HCT116 (cell line): ENCODE measurements at regions not wholly inside any gene's neighbourhood (a gene's known extent, or its start where the extent isn't known, plus 50 kb on each side); places are given as distances from the start of the nearest gene placed in this dataset.

Experiments used
- ATAC-seq: fragments of 200-7000 bp; cut with Tn5 transposase; 2 replicates; pipeline ENCODE4 v1.9.1; 2020; ENCODE audit warnings: mild to moderate bottlenecking, moderate library complexity
- BruUV-seq: library from RNA; stranded (reverse); fragments of 400-500 nt; replicated peaks from 2 replicates; lab custom pipeline; 2021; lab: Mats Ljungman, UMichigan
- CTCF ChIA-PET: fragments of 300-600 bp; sonication (Branson Sonifier 250); formaldehyde crosslinking; loops from one replicate; lab custom pipeline; 2021; ENCODE audit warnings: antibody characterized with exemption; lab: Charles Lee
- POLR2A ChIA-PET: fragments of 300-600, 350-600 bp; sonication (Branson Sonifier 250); formaldehyde crosslinking; loops from one replicate; lab custom pipeline; 2021; ENCODE audit warnings: antibody characterized with exemption; lab: Charles Lee
- RAD21 ChIA-PET, 2 experiments: fragments of 300-600 bp; sonication (Branson Sonifier 250); formaldehyde crosslinking; loops; one replicate each; lab custom pipeline; 2023; ENCODE audit warnings: low total read pairs in 2 of 2; ENCODE audit not compliant: uncharacterized antibody in 2 of 2, unreplicated experiment in 2 of 2, low non-redundant PET in 1 of 2; lab: Charles Lee
- DNase-seq: peaks from one replicate; pipeline ENCODE4 v3.0.0-alpha.2; 2010; ENCODE audit warnings: low read depth, low spot score
- H2AFZ ChIP-seq: fragments of 200-600 bp; shearing (Covaris generic), sonication (generic); 2 replicates; pipeline ENCODE4 v1.6.1; 2017; ENCODE audit warnings: low read depth, mixed run types, mixed read lengths, antibody characterized with exemption, low read length; ENCODE audit not compliant: poor library complexity, severe bottlenecking
- H3K27ac ChIP-seq: 2 replicates; pipeline ENCODE4 v1.5.1; 2012; ENCODE audit warnings: low read depth, low read length
- H3K27me3 ChIP-seq: fragments of 200-600 bp; sonication (generic); 2 replicates; pipeline ENCODE4 v1.6.1; 2016; ENCODE audit warnings: mixed run types, low read length, mixed read lengths; ENCODE audit not compliant: insufficient read depth
- H3K36me3 ChIP-seq, 2 experiments: fragments of 200-500 bp in 1 of 2; fragments of 200-600 bp in 1 of 2; sonication (Bioruptor generic) in 1 of 2; sonication (generic) in 1 of 2; 2 replicates each; pipeline versions ENCODE4 v1.5.1 to v1.6.1; 2014 to 2016; ENCODE audit warnings: low read length in 2 of 2, inconsistent platforms in 1 of 2, mixed read lengths in 1 of 2, mixed run types in 1 of 2; ENCODE audit not compliant: insufficient read depth in 2 of 2, control insufficient read depth in 1 of 2
- H3K4me1 ChIP-seq, 2 experiments: fragments of 200-600 bp in 1 of 2; sonication (generic) in 1 of 2; 2 replicates each; pipeline versions ENCODE4 v1.5.1 to v1.6.1; 2012 to 2017; ENCODE audit warnings: low read length in 2 of 2, inconsistent platforms in 1 of 2, mild to moderate bottlenecking in 1 of 2, mixed read lengths in 1 of 2, mixed run types in 1 of 2, moderate library complexity in 1 of 2; ENCODE audit not compliant: insufficient read depth in 2 of 2, control insufficient read depth in 1 of 2
- H3K4me2 ChIP-seq: fragments of 200-600 bp; sonication (generic); 2 replicates; pipeline ENCODE4 v1.6.1; 2017; ENCODE audit warnings: mixed run types, low read length, mixed read lengths
- H3K4me3 ChIP-seq, 2 experiments: fragments of 200-600 bp in 1 of 2; sonication (generic) in 1 of 2; replicated peaks in 1 of 2; 2 replicates each; pipeline ENCODE4 v1.5.1; 2011 to 2016; ENCODE audit warnings: low read length in 2 of 2, control low read depth in 1 of 2, low read depth in 1 of 2, mild to moderate bottlenecking in 1 of 2, mixed read lengths in 1 of 2, mixed run types in 1 of 2
- H3K79me2 ChIP-seq: fragments of 200-600 bp; sonication (generic); 2 replicates; pipeline ENCODE4 v1.6.1; 2017; ENCODE audit warnings: mild to moderate bottlenecking, mixed run types, low read length, moderate library complexity, mixed read lengths; ENCODE audit not compliant: insufficient read depth
- H3K9ac ChIP-seq: fragments of 200-600 bp; sonication (generic); 2 replicates; pipeline ENCODE4 v1.6.1; 2016; ENCODE audit warnings: low read length, mixed read lengths
- H3K9me2 ChIP-seq: fragments of 200-600 bp; sonication (generic), shearing (Covaris generic); 2 replicates; pipeline ENCODE4 v1.6.1; 2017; ENCODE audit warnings: mixed run types, mild to moderate bottlenecking, moderate library complexity; ENCODE audit not compliant: insufficient read depth
- H3K9me3 ChIP-seq, 2 experiments: fragments of 200-500 bp in 1 of 2; fragments of 200-600 bp in 1 of 2; sonication (Bioruptor generic) in 1 of 2; sonication (generic) in 1 of 2; 2 replicates each; pipeline ENCODE4 v1.6.1; 2014 to 2017; ENCODE audit warnings: low read length in 2 of 2, mixed read lengths in 2 of 2, inconsistent platforms in 1 of 2, low read depth in 1 of 2, mild to moderate bottlenecking in 1 of 2, mixed run types in 1 of 2, moderate library complexity in 1 of 2; ENCODE audit not compliant: control insufficient read depth in 1 of 2, insufficient read depth in 1 of 2
- H4K20me1 ChIP-seq: fragments of 200-600 bp; sonication (generic), shearing (Covaris generic); 2 replicates; pipeline ENCODE4 v1.6.1; 2017; ENCODE audit warnings: mixed run types, mild to moderate bottlenecking, moderate library complexity; ENCODE audit not compliant: insufficient read depth
- CEBPB ChIP-seq: IDR thresholded peaks from 2 replicates; pipeline ENCODE4 v1.6.1; 2012; ENCODE audit warnings: low read depth
- EGR1 ChIP-seq: IDR thresholded peaks from 2 replicates; pipeline ENCODE4 v1.6.1; 2012; ENCODE audit warnings: low read depth
- ELF1 ChIP-seq: IDR thresholded peaks from 2 replicates; pipeline ENCODE4 v1.6.1; 2012; ENCODE audit warnings: low read depth, borderline replicate concordance
- EZH2 ChIP-seq: fragments of 200-600 bp; sonication (generic); IDR thresholded peaks from 2 replicates; pipeline ENCODE4 v1.6.1; 2017; ENCODE audit warnings: antibody characterized with exemption, mixed run types
- FOSL1 ChIP-seq: IDR thresholded peaks from 2 replicates; pipeline ENCODE4 v1.6.1; 2012; ENCODE audit warnings: low read depth
- POLR2A ChIP-seq: IDR thresholded peaks from 2 replicates; pipeline ENCODE4 v1.7.0; 2011; ENCODE audit warnings: borderline replicate concordance; ENCODE audit not compliant: insufficient read depth, insufficient read length; ENCODE audit errors: extremely low read depth
- POLR2AphosphoS5 ChIP-seq: IDR thresholded peaks from 2 replicates; pipeline ENCODE4 v1.6.1; 2011; ENCODE audit warnings: mild to moderate bottlenecking, low read depth, low read length, moderate library complexity
- RAD21 ChIP-seq: IDR thresholded peaks from 2 replicates; pipeline ENCODE4 v1.6.1; 2012; ENCODE audit warnings: low read depth, mild to moderate bottlenecking
- SIN3A ChIP-seq: IDR thresholded peaks from 2 replicates; pipeline ENCODE4 v1.6.1; 2012; ENCODE audit warnings: low read depth
- SRF ChIP-seq: IDR thresholded peaks from 2 replicates; pipeline ENCODE4 v1.6.1; 2012; ENCODE audit warnings: low read depth
- TCF7L2 ChIP-seq: IDR thresholded peaks from 2 replicates; pipeline ENCODE4 v1.7.0; 2011; ENCODE audit warnings: borderline replicate concordance, inconsistent platforms; ENCODE audit not compliant: insufficient read depth, insufficient read length; ENCODE audit errors: extremely low read depth
- ZFX ChIP-seq: fragments of 450-650 bp; IDR thresholded peaks from 2 replicates; pipeline ENCODE4 v1.6.1; 2017
- ZNF274 ChIP-seq: fragments of 200-500 bp; sonication (Bioruptor generic); IDR thresholded peaks from 2 replicates; pipeline ENCODE4 v1.6.1; 2014; ENCODE audit warnings: mild to moderate bottlenecking, low read depth, low read length, inconsistent platforms
- intact Hi-C: fragments of 100-400 bp; cut with micrococcal nuclease; formaldehyde crosslinking; loops from 2 replicates; pipeline ENCODE4 v1.10.0; 2022
- TF ChIP-seq, protein P1 (sequence below), 3 experiments: fragments of 200-600 bp in 1 of 3; sonication (generic) in 1 of 3; IDR thresholded peaks in 2 of 3; conservative IDR thresholded peaks in 1 of 3; 2 replicates each; pipeline ENCODE4 v1.5.1; 2012 to 2017; ENCODE audit warnings: low read depth in 2 of 3, low read length in 2 of 3, antibody characterized with exemption in 1 of 3, borderline replicate concordance in 1 of 3, control low read depth in 1 of 3, mild to moderate bottlenecking in 1 of 3, mixed read lengths in 1 of 3, mixed run types in 1 of 3, moderate library complexity in 1 of 3; ENCODE audit not compliant: insufficient read depth in 1 of 3
- TF ChIP-seq, protein P2 (sequence below): IDR thresholded peaks from 2 replicates; pipeline ENCODE4 v1.6.1; 2012
- TF ChIP-seq, protein P3 (sequence below): IDR thresholded peaks from 2 replicates; pipeline ENCODE4 v1.6.1; 2011; ENCODE audit warnings: mild to moderate bottlenecking, low read length, moderate library complexity; ENCODE audit not compliant: insufficient replicate concordance; ENCODE audit errors: extremely low read depth
- TF ChIP-seq, protein P4 (sequence below): IDR thresholded peaks from 2 replicates; pipeline ENCODE4 v1.6.1; 2012

DNA sequence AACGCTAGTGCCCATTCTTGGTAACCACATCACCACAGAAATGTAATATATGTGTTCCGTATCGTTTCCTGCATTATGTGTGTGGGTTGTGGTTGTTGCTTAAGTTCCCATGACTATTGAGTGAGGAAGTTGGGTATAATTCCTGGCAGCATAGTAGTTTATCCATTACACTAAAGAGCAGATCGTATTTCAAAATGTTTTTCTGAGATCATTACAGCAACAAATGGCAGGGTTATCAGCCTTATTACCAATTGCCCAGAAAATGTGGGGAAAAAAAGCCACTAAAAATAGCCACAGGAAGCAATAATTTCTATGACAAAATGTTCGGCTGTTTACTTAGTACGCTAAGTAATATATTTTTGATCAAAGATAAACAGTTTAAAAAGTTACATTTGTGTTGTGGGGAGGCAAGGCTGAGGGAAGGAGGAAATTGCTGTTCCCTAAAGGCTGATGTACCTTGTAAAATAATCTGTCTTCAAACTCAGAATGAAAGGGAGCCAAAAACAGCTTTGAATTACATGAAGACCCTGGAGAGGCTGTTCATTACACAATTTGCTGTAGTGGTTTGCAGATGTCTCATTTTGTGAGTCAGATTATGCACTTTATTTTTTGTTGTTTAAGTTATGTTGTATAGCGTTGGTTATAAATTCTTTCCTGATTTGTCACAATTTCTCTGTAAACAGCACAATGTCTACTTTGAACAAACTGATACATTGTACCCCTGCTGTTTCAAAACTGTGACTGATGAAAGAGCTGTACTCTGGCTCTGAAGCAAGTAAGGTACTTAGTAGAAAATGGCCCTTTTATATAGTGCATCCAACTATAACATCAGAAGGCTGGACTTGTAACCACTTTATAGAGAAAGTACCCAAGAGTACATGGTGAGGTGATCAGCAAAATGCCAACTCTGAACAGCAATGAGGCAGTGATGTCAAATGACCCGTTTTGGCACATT is 1028.5 kb downstream of the NR2F1-AS1 start:
- H3K9me3 ChIP-seq: no peaks in the 10 kb centered on the region
- H3K9me2 ChIP-seq: no peaks in the 10 kb centered on the region
- no peaks in the 10 kb centered on the region for H3K27me3 ChIP-seq
- peak overlapping the region in 1 of 2 experiments; percentile 47; a peak in 3 of 4 replicates for H3K4me3 ChIP-seq
- RAD21 ChIA-PET: interaction anchor here in 1 of 2 experiments (1.6 kb wide), 1 partner anchor 8 kb away, joined by 4 read pairs; no protein-coding TSS in a partner anchor
- H3K9ac ChIP-seq: peak overlapping the region; percentile 49
- peak overlapping the region; percentile 97 for H2AFZ ChIP-seq
- no peaks in the 10 kb centered on the region for H3K79me2 ChIP-seq
- H3K4me2 ChIP-seq: peak overlapping the region; percentile 74
- peak; percentile 80 for ATAC-seq
- H3K4me1 ChIP-seq: peaks cover 29 to 45% of the 10 kb centered on the region in 2 experiments
- TSS peak; percentile 93 for BruUV-seq
- H3K27ac ChIP-seq: peak overlapping the region; percentile 96
- H3K36me3 ChIP-seq: no peaks in the 10 kb centered on the region
- POLR2A ChIA-PET: interaction anchor here (2.3 kb wide), 1 partner anchor 9 kb away, joined by 16 read pairs; no protein-coding TSS in a partner anchor
- intact Hi-C loops: loop anchor here (1.0 to 5.0 kb wide), 2 partner anchors 8 to 610 kb away; no protein-coding TSS in a partner anchor
- H4K20me1 ChIP-seq: no peaks in the 10 kb centered on the region
- CTCF ChIA-PET: no interaction called here
- peak; percentile 89 for DNase-seq
- TF ChIP-seq TCF7L2 (no peak), ELF1 (peak; percentile 40; the same call in 1 of the 2 replicates), POLR2A (no peak), FOSL1 (peak; percentile 61), SIN3A (peak; percentile 66; the same call in 1 of the 2 replicates), SRF (peak; percentile 16; the same call in 1 of the 2 replicates), CEBPB (peak; percentile 93), EZH2 (no peak), EGR1 (peak; percentile 63), POLR2AphosphoS5 (no peak), ZFX (no peak), RAD21 (peak; percentile 37), ZNF274 (no peak)
- TF ChIP-seq, protein P1, sequence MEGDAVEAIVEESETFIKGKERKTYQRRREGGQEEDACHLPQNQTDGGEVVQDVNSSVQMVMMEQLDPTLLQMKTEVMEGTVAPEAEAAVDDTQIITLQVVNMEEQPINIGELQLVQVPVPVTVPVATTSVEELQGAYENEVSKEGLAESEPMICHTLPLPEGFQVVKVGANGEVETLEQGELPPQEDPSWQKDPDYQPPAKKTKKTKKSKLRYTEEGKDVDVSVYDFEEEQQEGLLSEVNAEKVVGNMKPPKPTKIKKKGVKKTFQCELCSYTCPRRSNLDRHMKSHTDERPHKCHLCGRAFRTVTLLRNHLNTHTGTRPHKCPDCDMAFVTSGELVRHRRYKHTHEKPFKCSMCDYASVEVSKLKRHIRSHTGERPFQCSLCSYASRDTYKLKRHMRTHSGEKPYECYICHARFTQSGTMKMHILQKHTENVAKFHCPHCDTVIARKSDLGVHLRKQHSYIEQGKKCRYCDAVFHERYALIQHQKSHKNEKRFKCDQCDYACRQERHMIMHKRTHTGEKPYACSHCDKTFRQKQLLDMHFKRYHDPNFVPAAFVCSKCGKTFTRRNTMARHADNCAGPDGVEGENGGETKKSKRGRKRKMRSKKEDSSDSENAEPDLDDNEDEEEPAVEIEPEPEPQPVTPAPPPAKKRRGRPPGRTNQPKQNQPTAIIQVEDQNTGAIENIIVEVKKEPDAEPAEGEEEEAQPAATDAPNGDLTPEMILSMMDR (IDR thresholded peaks at IDR 0.05 in 2 of 3, conservative IDR thresholded peaks at IDR 0.05 in 1 of 3; ENCODE audit: borderline replicate concordance in 1 of 3, insufficient read depth in 1 of 3, low read depth in 2 of 3, low read length in 2 of 3): no peak
- TF ChIP-seq, protein P2, sequence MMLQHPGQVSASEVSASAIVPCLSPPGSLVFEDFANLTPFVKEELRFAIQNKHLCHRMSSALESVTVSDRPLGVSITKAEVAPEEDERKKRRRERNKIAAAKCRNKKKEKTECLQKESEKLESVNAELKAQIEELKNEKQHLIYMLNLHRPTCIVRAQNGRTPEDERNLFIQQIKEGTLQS: no peak; the same call in 1 of the 2 replicates
- TF ChIP-seq, protein P3, sequence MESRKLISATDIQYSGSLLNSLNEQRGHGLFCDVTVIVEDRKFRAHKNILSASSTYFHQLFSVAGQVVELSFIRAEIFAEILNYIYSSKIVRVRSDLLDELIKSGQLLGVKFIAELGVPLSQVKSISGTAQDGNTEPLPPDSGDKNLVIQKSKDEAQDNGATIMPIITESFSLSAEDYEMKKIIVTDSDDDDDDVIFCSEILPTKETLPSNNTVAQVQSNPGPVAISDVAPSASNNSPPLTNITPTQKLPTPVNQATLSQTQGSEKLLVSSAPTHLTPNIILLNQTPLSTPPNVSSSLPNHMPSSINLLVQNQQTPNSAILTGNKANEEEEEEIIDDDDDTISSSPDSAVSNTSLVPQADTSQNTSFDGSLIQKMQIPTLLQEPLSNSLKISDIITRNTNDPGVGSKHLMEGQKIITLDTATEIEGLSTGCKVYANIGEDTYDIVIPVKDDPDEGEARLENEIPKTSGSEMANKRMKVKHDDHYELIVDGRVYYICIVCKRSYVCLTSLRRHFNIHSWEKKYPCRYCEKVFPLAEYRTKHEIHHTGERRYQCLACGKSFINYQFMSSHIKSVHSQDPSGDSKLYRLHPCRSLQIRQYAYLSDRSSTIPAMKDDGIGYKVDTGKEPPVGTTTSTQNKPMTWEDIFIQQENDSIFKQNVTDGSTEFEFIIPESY: no peak
- TF ChIP-seq, protein P4, sequence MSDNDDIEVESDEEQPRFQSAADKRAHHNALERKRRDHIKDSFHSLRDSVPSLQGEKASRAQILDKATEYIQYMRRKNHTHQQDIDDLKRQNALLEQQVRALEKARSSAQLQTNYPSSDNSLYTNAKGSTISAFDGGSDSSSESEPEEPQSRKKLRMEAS: peak; percentile 31; the same call in 1 of the 2 replicates
